ENCODE measurements at regions not wholly inside any gene's neighbourhood (a gene's known extent, or its start where the extent isn't known, plus 50 kb on each side); places are given as distances from the start of the nearest gene placed in this dataset.

DNA sequence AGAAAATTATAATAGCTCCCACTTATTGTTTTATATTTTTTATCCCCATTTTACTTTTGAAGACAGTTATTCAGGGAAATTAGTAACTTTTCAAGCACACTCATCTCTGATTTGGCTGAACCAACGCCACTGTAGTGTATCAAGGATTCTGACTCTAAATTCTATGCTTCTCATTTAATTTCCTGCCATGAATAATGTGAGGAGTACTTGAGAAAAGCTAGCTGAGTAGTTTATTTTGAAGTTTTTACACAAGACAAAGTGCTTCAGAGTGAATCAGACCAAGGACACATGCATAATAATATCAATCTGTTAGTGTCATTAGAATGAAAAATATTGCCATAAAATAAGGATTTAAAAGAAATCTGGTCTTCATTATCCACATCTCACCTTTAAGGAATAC lies 329.9 kb downstream of the SLITRK6 start:
- Histone ChIP-seq H3K9me3 (ENCODE audit: insufficient read depth, low read depth) (no peaks in the 10 kb centered on the region), H3K36me3 (ENCODE audit: low read depth) (no peaks in the 10 kb centered on the region), H4K20me1 (ENCODE audit: insufficient read depth) (no peaks in the 10 kb centered on the region), H3K9me2 (ENCODE audit: insufficient read depth) (no peaks in the 10 kb centered on the region), H3K4me3 (no peak overlapping the region), H3K4me1 (replicated peaks; ENCODE audit: insufficient read depth) (no peaks in the 10 kb centered on the region), H2AFZ (no peak overlapping the region), H3K27me3 (ENCODE audit: insufficient read depth, low read depth) (no peaks in the 10 kb centered on the region), H3F3A (ENCODE audit: insufficient read depth, low read depth) (no peaks in the 10 kb centered on the region), H3K79me2 (ENCODE audit: low read depth) (no peaks in the 10 kb centered on the region), H3K4me2 (no peak overlapping the region), H3K27ac (no peak overlapping the region)
- no peak for TF ChIP-seq EZH2 (IDR thresholded peaks at IDR 0.05; ENCODE audit: low read depth)
- TF ChIP-seq, protein P1, sequence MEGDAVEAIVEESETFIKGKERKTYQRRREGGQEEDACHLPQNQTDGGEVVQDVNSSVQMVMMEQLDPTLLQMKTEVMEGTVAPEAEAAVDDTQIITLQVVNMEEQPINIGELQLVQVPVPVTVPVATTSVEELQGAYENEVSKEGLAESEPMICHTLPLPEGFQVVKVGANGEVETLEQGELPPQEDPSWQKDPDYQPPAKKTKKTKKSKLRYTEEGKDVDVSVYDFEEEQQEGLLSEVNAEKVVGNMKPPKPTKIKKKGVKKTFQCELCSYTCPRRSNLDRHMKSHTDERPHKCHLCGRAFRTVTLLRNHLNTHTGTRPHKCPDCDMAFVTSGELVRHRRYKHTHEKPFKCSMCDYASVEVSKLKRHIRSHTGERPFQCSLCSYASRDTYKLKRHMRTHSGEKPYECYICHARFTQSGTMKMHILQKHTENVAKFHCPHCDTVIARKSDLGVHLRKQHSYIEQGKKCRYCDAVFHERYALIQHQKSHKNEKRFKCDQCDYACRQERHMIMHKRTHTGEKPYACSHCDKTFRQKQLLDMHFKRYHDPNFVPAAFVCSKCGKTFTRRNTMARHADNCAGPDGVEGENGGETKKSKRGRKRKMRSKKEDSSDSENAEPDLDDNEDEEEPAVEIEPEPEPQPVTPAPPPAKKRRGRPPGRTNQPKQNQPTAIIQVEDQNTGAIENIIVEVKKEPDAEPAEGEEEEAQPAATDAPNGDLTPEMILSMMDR (conservative IDR thresholded peaks at IDR 0.05), result no peak
- ChIA-PET POLR2A (ENCODE audit: unreplicated experiment) (interaction anchor here (0.6 kb wide), 1 partner anchor 383 kb away, joined by 5 read pairs; no protein-coding TSS in a partner anchor), CTCF (no interaction called here)
- intact Hi-C loops (cut with micrococcal nuclease; ENCODE audit: unreplicated experiment), result no loop called here
- no TSS peak for BruUV-seq (replicated peaks)
- no peak for DNase-seq

DNA sequence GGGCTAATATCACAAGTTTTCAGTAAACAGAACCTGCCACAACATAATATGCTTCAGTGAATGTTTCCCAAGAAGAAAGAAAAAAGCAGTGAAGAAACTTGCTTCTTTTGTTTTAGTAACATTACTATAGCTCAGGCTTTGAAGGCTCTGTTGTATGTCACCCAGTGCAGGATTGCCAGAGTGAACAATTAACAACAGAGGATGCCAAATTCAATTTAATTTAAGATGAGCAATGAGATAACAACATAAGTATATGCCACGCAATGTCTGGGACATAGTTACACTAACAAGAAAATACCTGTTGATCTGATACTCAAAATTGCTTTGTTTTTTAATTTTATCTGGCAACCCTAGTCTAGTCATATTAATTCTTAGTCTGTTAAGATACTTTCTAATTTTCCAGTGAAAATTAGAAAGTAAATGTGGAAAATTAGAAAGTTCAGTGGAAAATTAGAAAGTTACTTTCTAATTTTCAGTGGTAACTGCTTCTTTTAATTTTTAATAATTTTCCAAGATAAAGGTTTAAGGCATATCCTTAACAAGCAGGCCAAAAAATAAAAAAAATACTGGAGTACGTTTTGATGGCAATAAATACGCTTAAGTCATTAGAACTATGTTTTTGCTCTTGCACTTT lies 336.3 kb downstream of the SLITRK6 start:
- H3K36me3 ChIP-seq (ENCODE audit: low read depth), result no peaks in the 10 kb centered on the region
- H3K79me2 ChIP-seq (ENCODE audit: low read depth), result no peaks in the 10 kb centered on the region
- DNase-seq, result no peak
- CTCF ChIA-PET, result no interaction called here
- intact Hi-C loops (cut with micrococcal nuclease; ENCODE audit: unreplicated experiment), result no loop called here
- no peak overlapping the region for H2AFZ ChIP-seq
- H3K27me3 ChIP-seq (ENCODE audit: insufficient read depth, low read depth), result no peaks in the 10 kb centered on the region
- H3K27ac ChIP-seq, result no peak overlapping the region
- no peaks in the 10 kb centered on the region for H4K20me1 ChIP-seq (ENCODE audit: insufficient read depth)
- POLR2A ChIA-PET (ENCODE audit: unreplicated experiment), result no interaction called here
- H3K4me1 ChIP-seq (replicated peaks; ENCODE audit: insufficient read depth), result no peaks in the 10 kb centered on the region
- H3K9me3 ChIP-seq (ENCODE audit: insufficient read depth, low read depth), result no peaks in the 10 kb centered on the region
- TF ChIP-seq, protein P1 (conservative IDR thresholded peaks at IDR 0.05), result no peak
- no peak for TF ChIP-seq EZH2 (IDR thresholded peaks at IDR 0.05; ENCODE audit: low read depth)
- no peaks in the 10 kb centered on the region for H3F3A ChIP-seq (ENCODE audit: insufficient read depth, low read depth)
- H3K4me2 ChIP-seq, result no peak overlapping the region
- BruUV-seq (replicated peaks), result no TSS peak
- peaks cover 7% of the 10 kb centered on the region; the same call in 1 of the 2 replicates for H3K9me2 ChIP-seq (ENCODE audit: insufficient read depth)
- no peak overlapping the region for H3K4me3 ChIP-seq

DNA sequence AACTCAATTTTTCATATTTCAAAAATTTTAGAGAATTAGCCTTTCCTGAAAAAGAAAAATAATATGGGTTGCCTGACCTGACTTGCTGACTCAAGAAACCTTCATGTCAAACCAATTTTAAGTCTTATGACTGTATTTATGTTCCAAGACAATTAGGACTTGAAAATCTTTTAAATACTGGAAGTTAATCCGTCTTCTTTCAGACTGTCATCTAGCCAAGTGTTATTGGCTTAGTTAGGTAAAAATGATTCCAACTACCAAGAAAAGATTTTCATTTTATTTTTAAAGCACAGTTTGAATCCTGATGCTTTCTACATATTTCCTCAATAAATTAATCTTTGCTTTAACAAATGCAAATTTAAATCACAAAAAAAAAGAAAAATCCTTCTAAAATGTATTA lies 337.6 kb downstream of the SLITRK6 start:
- no TSS peak for BruUV-seq (replicated peaks)
- peaks cover 8% of the 10 kb centered on the region; the same call in 1 of the 2 replicates for H3K9me3 ChIP-seq (ENCODE audit: insufficient read depth, low read depth)
- TF ChIP-seq, protein P1 (conservative IDR thresholded peaks at IDR 0.05), result no peak
- TF ChIP-seq EZH2 (IDR thresholded peaks at IDR 0.05; ENCODE audit: low read depth), result no peak
- intact Hi-C loops (cut with micrococcal nuclease; ENCODE audit: unreplicated experiment), result no loop called here
- H3K36me3 ChIP-seq (ENCODE audit: low read depth), result no peaks in the 10 kb centered on the region
- peaks cover 7% of the 10 kb centered on the region; the same call in 1 of the 2 replicates for H3K9me2 ChIP-seq (ENCODE audit: insufficient read depth)
- no peak overlapping the region for H3K4me3 ChIP-seq
- H3K79me2 ChIP-seq (ENCODE audit: low read depth), result no peaks in the 10 kb centered on the region
- no peaks in the 10 kb centered on the region for H4K20me1 ChIP-seq (ENCODE audit: insufficient read depth)
- no peak overlapping the region for H3K27ac ChIP-seq
- H3K4me1 ChIP-seq (replicated peaks; ENCODE audit: insufficient read depth), result no peaks in the 10 kb centered on the region
- no peak overlapping the region for H2AFZ ChIP-seq
- H3F3A ChIP-seq (ENCODE audit: insufficient read depth, low read depth), result no peaks in the 10 kb centered on the region
- CTCF ChIA-PET, result no interaction called here
- H3K4me2 ChIP-seq, result no peak overlapping the region
- DNase-seq, result no peak
- H3K27me3 ChIP-seq (ENCODE audit: insufficient read depth, low read depth), result no peaks in the 10 kb centered on the region
- POLR2A ChIA-PET (ENCODE audit: unreplicated experiment), result no interaction called here

All from PC-9 (cell line).